Fibroblast of lung (primary cell): ENCODE measurements at regions not wholly inside any gene's neighbourhood (a gene's known extent, or its start where the extent isn't known, plus 50 kb on each side); places are given as distances from the start of the nearest gene placed in this dataset.

Source experiments
- DNase-seq, 2 donors: peaks; one replicate each; pipeline versions ENCODE4 v3.0.0 to v3.0.0-alpha.2; 2010; ENCODE audit warnings: low read depth in 2 of 2
- H2AFZ ChIP-seq: 2 replicates; pipeline ENCODE4 v1.5.1; 2012; ENCODE audit warnings: low read length, control low read depth, inconsistent platforms
- H3K27ac ChIP-seq: 2 replicates; pipeline ENCODE4 v1.5.1; 2011; ENCODE audit warnings: low read length, control low read depth; ENCODE audit not compliant: insufficient read depth
- H3K27me3 ChIP-seq: 2 replicates; pipeline ENCODE4 v1.5.1; 2011; ENCODE audit warnings: mild to moderate bottlenecking, low read length; ENCODE audit not compliant: control insufficient read depth, insufficient read depth
- H3K36me3 ChIP-seq: 2 replicates; pipeline ENCODE4 v1.5.1; 2011; ENCODE audit warnings: low read length; ENCODE audit not compliant: control insufficient read depth, insufficient read depth
- H3K4me1 ChIP-seq: 2 replicates; pipeline ENCODE4 v1.5.1; 2011; ENCODE audit warnings: low read length; ENCODE audit not compliant: control insufficient read depth, insufficient read depth; ENCODE audit errors: extremely low read depth
- H3K4me2 ChIP-seq: 2 replicates; pipeline ENCODE4 v1.5.1; 2011; ENCODE audit warnings: low read length, control low read depth; ENCODE audit not compliant: insufficient read depth; ENCODE audit errors: extremely low read depth
- H3K4me3 ChIP-seq, 4 experiments: fragments of 200-600 bp in 1 of 4; sonication (generic) in 1 of 4; replicated peaks in 1 of 4; 2 replicates each; pipeline ENCODE4 v1.5.1; 2011 to 2016; ENCODE audit warnings: low read length in 4 of 4, low read depth in 3 of 4, mild to moderate bottlenecking in 3 of 4, control low read depth in 2 of 4, inconsistent platforms in 1 of 4, mixed read lengths in 1 of 4; ENCODE audit not compliant: insufficient read depth in 1 of 4; ENCODE audit errors: control extremely low read depth in 1 of 4
- H3K79me2 ChIP-seq: 2 replicates; pipeline ENCODE4 v1.5.1; 2012; ENCODE audit warnings: mild to moderate bottlenecking, low read length, inconsistent platforms; ENCODE audit not compliant: control insufficient read depth, insufficient read depth
- H3K9ac ChIP-seq: 2 replicates; pipeline ENCODE4 v1.5.1; 2011; ENCODE audit warnings: mild to moderate bottlenecking, low read length, control low read depth; ENCODE audit not compliant: insufficient read depth
- H3K9me3 ChIP-seq: 2 replicates; pipeline ENCODE4 v1.5.1; 2012; ENCODE audit warnings: low read depth, low read length; ENCODE audit not compliant: control insufficient read depth, insufficient read depth
- H4K20me1 ChIP-seq: 2 replicates; pipeline ENCODE4 v1.5.1; 2011; ENCODE audit warnings: low read length; ENCODE audit not compliant: control insufficient read depth, insufficient read depth; ENCODE audit errors: extremely low read depth
- EZH2 ChIP-seq: IDR thresholded peaks from 2 replicates; pipeline ENCODE4 v1.5.1; 2012; ENCODE audit warnings: low read length, control low read depth, mild to moderate bottlenecking; ENCODE audit errors: missing control alignments
- TF ChIP-seq, protein P1 (sequence below), 2 donors: IDR thresholded peaks in 1 of 2; conservative IDR thresholded peaks in 1 of 2; 1 replicate in 1 of 2; 2 replicates in 1 of 2; pipeline ENCODE4 v1.5.1; 2011 to 2012; ENCODE audit warnings: low read length in 2 of 2, control low read depth in 1 of 2, inconsistent platforms in 1 of 2, low read depth in 1 of 2, mild to moderate bottlenecking in 1 of 2

DNA sequence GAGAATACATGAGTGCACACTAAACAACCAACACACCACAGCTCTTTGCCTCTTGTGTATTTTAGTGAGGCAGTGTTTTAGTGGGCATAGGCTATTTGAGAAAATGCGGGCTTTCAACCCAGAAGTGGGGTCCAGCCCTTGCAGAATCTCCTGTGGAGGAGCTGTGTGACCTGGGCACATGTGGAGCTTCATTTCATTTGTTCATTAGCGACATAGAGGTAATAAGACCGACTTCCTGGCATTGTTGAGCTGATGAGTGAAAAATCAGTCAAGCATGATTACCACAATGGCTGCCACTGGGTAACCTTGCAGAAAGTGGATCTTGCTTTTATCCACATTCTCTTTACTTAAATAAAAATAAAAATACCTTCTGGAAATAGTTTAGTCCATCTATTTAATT, 923.5 kb downstream of the BCL11B start:
- H4K20me1 ChIP-seq: no peaks in the 10 kb centered on the region
- no peak overlapping the region for H3K4me3 ChIP-seq
- H3K9me3 ChIP-seq: no peaks in the 10 kb centered on the region
- DNase-seq: no peak
- no peaks in the 10 kb centered on the region for H3K36me3 ChIP-seq
- no peak overlapping the region for H3K9ac ChIP-seq
- H3K4me2 ChIP-seq: no peak overlapping the region
- no peaks in the 10 kb centered on the region for H3K4me1 ChIP-seq
- no peak overlapping the region for H2AFZ ChIP-seq
- no peaks in the 10 kb centered on the region for H3K79me2 ChIP-seq
- H3K27me3 ChIP-seq: no peaks in the 10 kb centered on the region
- H3K27ac ChIP-seq: no peak overlapping the region
- no peak for TF ChIP-seq EZH2
- TF ChIP-seq, protein P1, sequence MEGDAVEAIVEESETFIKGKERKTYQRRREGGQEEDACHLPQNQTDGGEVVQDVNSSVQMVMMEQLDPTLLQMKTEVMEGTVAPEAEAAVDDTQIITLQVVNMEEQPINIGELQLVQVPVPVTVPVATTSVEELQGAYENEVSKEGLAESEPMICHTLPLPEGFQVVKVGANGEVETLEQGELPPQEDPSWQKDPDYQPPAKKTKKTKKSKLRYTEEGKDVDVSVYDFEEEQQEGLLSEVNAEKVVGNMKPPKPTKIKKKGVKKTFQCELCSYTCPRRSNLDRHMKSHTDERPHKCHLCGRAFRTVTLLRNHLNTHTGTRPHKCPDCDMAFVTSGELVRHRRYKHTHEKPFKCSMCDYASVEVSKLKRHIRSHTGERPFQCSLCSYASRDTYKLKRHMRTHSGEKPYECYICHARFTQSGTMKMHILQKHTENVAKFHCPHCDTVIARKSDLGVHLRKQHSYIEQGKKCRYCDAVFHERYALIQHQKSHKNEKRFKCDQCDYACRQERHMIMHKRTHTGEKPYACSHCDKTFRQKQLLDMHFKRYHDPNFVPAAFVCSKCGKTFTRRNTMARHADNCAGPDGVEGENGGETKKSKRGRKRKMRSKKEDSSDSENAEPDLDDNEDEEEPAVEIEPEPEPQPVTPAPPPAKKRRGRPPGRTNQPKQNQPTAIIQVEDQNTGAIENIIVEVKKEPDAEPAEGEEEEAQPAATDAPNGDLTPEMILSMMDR (conservative IDR thresholded peaks at IDR 0.05 in 1 of 2, IDR thresholded peaks at IDR 0.05 in 1 of 2; ENCODE audit: low read depth in 1 of 2, low read length in 2 of 2): no peak

GRCh38 chr14:98350213-98350612, 921.8 kb downstream of the BCL11B start:
- Histone ChIP-seq H3K4me3 (no peak overlapping the region), H4K20me1 (no peaks in the 10 kb centered on the region), H3K27me3 (no peaks in the 10 kb centered on the region), H3K36me3 (no peaks in the 10 kb centered on the region), H3K27ac (no peak overlapping the region), H3K4me1 (no peaks in the 10 kb centered on the region), H3K9me3 (no peaks in the 10 kb centered on the region), H3K9ac (no peak overlapping the region), H3K79me2 (no peaks in the 10 kb centered on the region), H3K4me2 (no peak overlapping the region), H2AFZ (no peak overlapping the region)
- no peak for DNase-seq
- no peak for TF ChIP-seq EZH2
- TF ChIP-seq, protein P1 (conservative IDR thresholded peaks at IDR 0.05 in 1 of 2, IDR thresholded peaks at IDR 0.05 in 1 of 2; ENCODE audit: low read depth in 1 of 2, low read length in 2 of 2): no peak

GRCh38 chr14:98364961-98365360, 907.0 kb downstream of the BCL11B start:
- no peak overlapping the region for H2AFZ ChIP-seq

More at GRCh38 chr14:98364961-98365360, 907.0 kb downstream of the BCL11B start:
- Histone ChIP-seq H3K36me3 (no peaks in the 10 kb centered on the region), H4K20me1 (no peaks in the 10 kb centered on the region), H3K79me2 (no peaks in the 10 kb centered on the region), H3K4me1 (no peaks in the 10 kb centered on the region), H3K27me3 (no peaks in the 10 kb centered on the region), H3K4me3 (no peak overlapping the region), H3K27ac (no peak overlapping the region), H3K4me2 (no peak overlapping the region), H3K9ac (no peak overlapping the region), H3K9me3 (no peaks in the 10 kb centered on the region)
- DNase-seq: no peak
- TF ChIP-seq, protein P1 (conservative IDR thresholded peaks at IDR 0.05 in 1 of 2, IDR thresholded peaks at IDR 0.05 in 1 of 2; ENCODE audit: low read depth in 1 of 2, low read length in 2 of 2): no peak
- TF ChIP-seq EZH2: no peak
